Tibial nerve (tissue), 4 donors: ENCODE measurements at regions not wholly inside any gene's neighbourhood (a gene's known extent, or its start where the extent isn't known, plus 50 kb on each side); places are given as distances from the start of the nearest gene placed in this dataset.

Experiments used
- DNase-seq, 2 donors: peaks; one replicate each; pipeline ENCODE4 v3.0.0-alpha.2; 2019; ENCODE audit warnings: low spot score in 2 of 2
- H3K27ac ChIP-seq, 4 donors: fragments of 200-600 bp; sonication (generic) in 3 of 4; one replicate each; pipeline ENCODE4 v1.5.1; 2017 to 2019; ENCODE audit warnings: mild to moderate bottlenecking in 1 of 4
- H3K27me3 ChIP-seq, 2 donors: fragments of 200-600 bp; sonication (generic) in 1 of 2; one replicate each; pipeline versions ENCODE4 v1.5.1 to v1.6.0; 2017 to 2019
- H3K36me3 ChIP-seq, 3 donors: fragments of 200-600 bp; sonication (generic); one replicate each; pipeline ENCODE4 v1.5.1; 2018 to 2019
- H3K4me1 ChIP-seq, 4 donors: fragments of 200-600 bp; sonication (generic) in 3 of 4; one replicate each; pipeline ENCODE4 v1.5.1; 2017 to 2019
- H3K4me3 ChIP-seq, 4 donors: fragments of 200-600 bp; sonication (generic) in 3 of 4; one replicate each; pipeline ENCODE4 v1.5.1; 2017 to 2019; ENCODE audit warnings: mild to moderate bottlenecking in 1 of 4, moderate library complexity in 1 of 4
- H3K9me3 ChIP-seq, 4 donors: fragments of 200-600 bp; sonication (generic) in 3 of 4; one replicate each; pipeline ENCODE4 v1.5.1; 2017 to 2019
- EP300 ChIP-seq, 2 donors: sonication (generic); formaldehyde crosslinking; IDR thresholded peaks; one replicate each; pipeline ENCODE4 v1.6.1; 2017; ENCODE audit warnings: antibody characterized with exemption in 2 of 2, mild to moderate bottlenecking in 1 of 2
- POLR2A ChIP-seq, 2 donors: fragments of 450-650 bp; IDR thresholded peaks; one replicate each; pipeline ENCODE4 v1.6.1; 2017; ENCODE audit warnings: antibody characterized with exemption in 2 of 2, mild to moderate bottlenecking in 2 of 2, moderate library complexity in 2 of 2
- WGBS, 2 donors: methylation state at CpG; one replicate each; pipeline ENCODE4 v1.1.5; 2018; 5-methylcytosine and 5-hydroxymethylcytosine counted together
- TF ChIP-seq, protein P1 (sequence below), 5 experiments: fragments of 200-600 bp in 3 of 5; fragments of 450-650 bp in 2 of 5; sonication (generic) in 3 of 5; IDR thresholded peaks; one replicate each; pipeline ENCODE4 v1.5.1; 2016 to 2019; ENCODE audit warnings: antibody characterized with exemption in 5 of 5, mild to moderate bottlenecking in 3 of 5, moderate library complexity in 2 of 5

DNA sequence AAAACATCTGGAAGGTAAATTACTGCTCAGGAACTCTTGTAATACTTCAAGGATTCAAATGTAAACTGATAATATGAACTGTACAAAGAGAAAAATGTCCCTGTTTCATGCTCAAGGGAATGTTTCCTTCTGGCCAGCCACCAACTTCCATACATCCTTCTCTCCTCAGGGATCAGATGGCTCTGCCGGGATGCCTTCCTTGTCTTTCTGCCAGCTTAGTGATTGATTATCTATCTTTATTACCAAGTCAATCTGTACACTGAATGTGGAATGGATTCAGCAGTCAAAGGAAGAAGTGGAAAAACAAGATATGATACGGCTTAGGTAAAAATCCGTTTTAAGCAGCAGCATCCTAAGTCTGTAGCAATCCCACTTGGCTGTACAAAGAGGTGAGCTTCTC, 178.3 kb downstream of the PTN start:
- H3K4me3 ChIP-seq, result no peak overlapping the region
- DNase-seq, result no peak
- no peaks in the 10 kb centered on the region for H3K36me3 ChIP-seq
- no peaks in the 10 kb centered on the region for H3K27me3 ChIP-seq
- H3K4me1 ChIP-seq, result peaks cover 0 to 4% (median 0%) of the 10 kb centered on the region in 4 donors
- H3K27ac ChIP-seq, result no peak overlapping the region
- H3K9me3 ChIP-seq, result no peaks in the 10 kb centered on the region
- WGBS, 2 donors, result 73 to 78% methylated on average over 3 of the region's 3 CpGs
- TF ChIP-seq POLR2A (IDR thresholded peaks at IDR 0.05) (no peak), EP300 (IDR thresholded peaks at IDR 0.05) (no peak)
- TF ChIP-seq, protein P1, sequence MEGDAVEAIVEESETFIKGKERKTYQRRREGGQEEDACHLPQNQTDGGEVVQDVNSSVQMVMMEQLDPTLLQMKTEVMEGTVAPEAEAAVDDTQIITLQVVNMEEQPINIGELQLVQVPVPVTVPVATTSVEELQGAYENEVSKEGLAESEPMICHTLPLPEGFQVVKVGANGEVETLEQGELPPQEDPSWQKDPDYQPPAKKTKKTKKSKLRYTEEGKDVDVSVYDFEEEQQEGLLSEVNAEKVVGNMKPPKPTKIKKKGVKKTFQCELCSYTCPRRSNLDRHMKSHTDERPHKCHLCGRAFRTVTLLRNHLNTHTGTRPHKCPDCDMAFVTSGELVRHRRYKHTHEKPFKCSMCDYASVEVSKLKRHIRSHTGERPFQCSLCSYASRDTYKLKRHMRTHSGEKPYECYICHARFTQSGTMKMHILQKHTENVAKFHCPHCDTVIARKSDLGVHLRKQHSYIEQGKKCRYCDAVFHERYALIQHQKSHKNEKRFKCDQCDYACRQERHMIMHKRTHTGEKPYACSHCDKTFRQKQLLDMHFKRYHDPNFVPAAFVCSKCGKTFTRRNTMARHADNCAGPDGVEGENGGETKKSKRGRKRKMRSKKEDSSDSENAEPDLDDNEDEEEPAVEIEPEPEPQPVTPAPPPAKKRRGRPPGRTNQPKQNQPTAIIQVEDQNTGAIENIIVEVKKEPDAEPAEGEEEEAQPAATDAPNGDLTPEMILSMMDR (IDR thresholded peaks at IDR 0.05), result no peak

DNA sequence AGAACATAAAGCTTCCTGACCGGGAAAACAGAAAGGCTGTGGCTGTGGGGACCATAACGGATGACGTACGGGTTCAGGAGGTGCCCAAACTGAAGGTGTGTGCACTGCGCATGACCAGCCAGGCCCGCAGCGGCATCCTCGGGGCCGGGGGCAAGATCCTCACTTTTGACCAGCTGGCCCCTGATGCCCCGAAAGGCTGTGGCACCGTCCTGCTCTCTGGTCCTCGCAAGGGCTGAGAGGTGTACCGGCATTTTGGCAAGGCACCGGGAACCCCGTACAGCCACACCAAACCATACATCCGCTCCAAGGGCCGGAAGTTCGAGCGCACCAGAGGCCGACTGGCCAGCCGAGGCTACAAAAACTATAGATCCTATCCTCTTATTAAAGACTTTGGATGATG, 179.3 kb downstream of the PTN start:
- Histone ChIP-seq H3K36me3 (no peaks in the 10 kb centered on the region), H3K4me1 (peaks cover 0 to 2% (median 0%) of the 10 kb centered on the region in 4 donors), H3K27ac (no peak overlapping the region), H3K4me3 (no peak overlapping the region), H3K9me3 (no peaks in the 10 kb centered on the region), H3K27me3 (no peaks in the 10 kb centered on the region)
- no peak for DNase-seq
- TF ChIP-seq, protein P1 (IDR thresholded peaks at IDR 0.05), result no peak
- TF ChIP-seq POLR2A (IDR thresholded peaks at IDR 0.05) (no peak), EP300 (IDR thresholded peaks at IDR 0.05) (no peak)
- 97 to 98% methylated on average over 21 of the region's 21 CpGs for WGBS, 2 donors

DNA sequence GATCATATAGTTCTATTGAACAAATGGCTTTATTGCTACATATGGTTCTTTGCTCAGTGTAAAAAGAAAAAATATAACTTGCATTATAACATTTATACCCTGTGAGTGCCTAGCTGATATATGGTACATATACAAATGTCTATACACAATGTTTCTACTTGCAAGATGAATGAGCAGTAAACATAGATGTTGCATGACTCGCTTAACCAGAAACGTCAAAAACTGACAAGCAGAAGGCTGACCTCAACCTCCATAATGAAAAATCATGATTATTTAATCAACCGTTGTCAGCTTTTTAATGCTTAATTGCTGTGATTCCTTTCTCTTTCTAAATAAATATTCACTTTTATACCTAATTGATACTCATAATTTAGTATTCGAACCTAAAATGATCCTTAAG, 183.3 kb downstream of the PTN start:
- WGBS, 2 donors, result 75 to 79% methylated on average over 4 of the region's 4 CpGs
- no peak for DNase-seq
- TF ChIP-seq EP300 (IDR thresholded peaks at IDR 0.05), result no peak
- TF ChIP-seq POLR2A (IDR thresholded peaks at IDR 0.05), result no peak
- TF ChIP-seq, protein P1 (IDR thresholded peaks at IDR 0.05), result no peak

DNA sequence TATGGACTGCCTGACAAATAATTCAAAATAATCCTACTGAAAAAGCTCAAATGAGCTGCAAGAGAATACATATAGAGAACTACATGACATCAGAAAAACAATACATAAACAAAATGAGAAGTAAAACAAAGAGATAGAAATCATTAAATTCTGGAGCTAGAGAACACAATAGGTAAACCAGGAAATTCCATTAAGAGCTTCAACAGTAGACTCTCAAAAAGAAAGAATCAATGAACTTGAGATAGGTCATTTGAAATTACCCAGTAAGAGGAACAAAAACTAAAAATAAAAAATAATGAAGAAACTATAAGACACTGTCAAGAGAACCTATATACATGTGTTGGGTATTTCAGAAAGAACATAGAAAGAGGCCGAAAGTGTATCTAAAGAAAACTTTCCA, 186.3 kb downstream of the PTN start:
- Histone ChIP-seq H3K27ac (no peak overlapping the region), H3K9me3 (peaks cover 0 to 10% (median 3%) of the 10 kb centered on the region in 4 donors), H3K4me1 (no peaks in the 10 kb centered on the region), H3K36me3 (no peaks in the 10 kb centered on the region), H3K4me3 (no peak overlapping the region), H3K27me3 (no peaks in the 10 kb centered on the region)
- WGBS, 2 donors, result 90 to 96% methylated on average over 1 of the region's 1 CpG
- TF ChIP-seq, protein P1 (IDR thresholded peaks at IDR 0.05), result no peak
- no peak for TF ChIP-seq EP300 (IDR thresholded peaks at IDR 0.05)
- no peak for TF ChIP-seq POLR2A (IDR thresholded peaks at IDR 0.05)
- no peak for DNase-seq

More for the DNA sequence above, 183.3 kb downstream of the PTN start:
- H3K27me3 ChIP-seq, result no peaks in the 10 kb centered on the region
- no peaks in the 10 kb centered on the region for H3K4me1 ChIP-seq
- H3K4me3 ChIP-seq, result no peak overlapping the region
- no peak overlapping the region for H3K27ac ChIP-seq
- peaks cover 0 to 10% (median 3%) of the 10 kb centered on the region in 4 donors for H3K9me3 ChIP-seq
- no peaks in the 10 kb centered on the region for H3K36me3 ChIP-seq

DNA sequence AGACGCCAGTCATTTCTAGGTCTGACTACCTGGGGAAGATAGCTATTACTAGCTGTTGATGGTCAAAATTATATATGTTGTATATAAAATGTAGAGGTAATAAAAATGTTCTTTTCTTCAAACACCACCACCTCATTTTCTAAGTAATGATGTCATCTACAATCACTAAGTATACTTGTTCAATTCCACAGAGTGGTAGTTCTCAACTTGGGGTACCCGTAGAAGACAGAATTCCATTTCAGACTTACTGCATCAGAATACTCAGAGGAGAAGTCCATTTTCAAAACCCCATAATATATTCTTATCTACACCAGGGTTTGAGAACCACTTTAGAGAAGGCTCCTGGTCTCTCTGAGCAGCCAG, 191.9 kb downstream of the PTN start:
- Histone ChIP-seq H3K4me3 (no peak overlapping the region), H3K9me3 (peaks cover 0 to 4% (median 0%) of the 10 kb centered on the region in 4 donors), H3K36me3 (no peaks in the 10 kb centered on the region), H3K27ac (no peak overlapping the region), H3K4me1 (no peaks in the 10 kb centered on the region), H3K27me3 (no peaks in the 10 kb centered on the region)
- no peak for DNase-seq
- TF ChIP-seq EP300 (IDR thresholded peaks at IDR 0.05) (no peak), POLR2A (IDR thresholded peaks at IDR 0.05) (no peak)
- TF ChIP-seq, protein P1 (IDR thresholded peaks at IDR 0.05), result no peak
- WGBS, 2 donors, result 81 to 89% methylated on average over 2 of the region's 2 CpGs
